HG02885 (cell line): ENCODE measurements at regions not wholly inside any gene's neighbourhood (a gene's known extent, or its start where the extent isn't known, plus 50 kb on each side); places are given as distances from the start of the nearest gene placed in this dataset.
A peak's percentile ranks its signal among the peaks of the same experiment; 100 is the strongest.
"Not testable (repeated sequence)": the region's sequence is repeated elsewhere in the genome, so short reads cannot be mapped to it uniquely, and the experiment has no call there.

ENCODE experiments used
- ATAC-seq: cut with Tn5 transposase; IDR thresholded peaks from one replicate; pipeline ENCODE4 v1.9.1; 2021; ENCODE audit warnings: mild to moderate bottlenecking; ENCODE audit not compliant: unreplicated experiment, poor library complexity

DNA sequence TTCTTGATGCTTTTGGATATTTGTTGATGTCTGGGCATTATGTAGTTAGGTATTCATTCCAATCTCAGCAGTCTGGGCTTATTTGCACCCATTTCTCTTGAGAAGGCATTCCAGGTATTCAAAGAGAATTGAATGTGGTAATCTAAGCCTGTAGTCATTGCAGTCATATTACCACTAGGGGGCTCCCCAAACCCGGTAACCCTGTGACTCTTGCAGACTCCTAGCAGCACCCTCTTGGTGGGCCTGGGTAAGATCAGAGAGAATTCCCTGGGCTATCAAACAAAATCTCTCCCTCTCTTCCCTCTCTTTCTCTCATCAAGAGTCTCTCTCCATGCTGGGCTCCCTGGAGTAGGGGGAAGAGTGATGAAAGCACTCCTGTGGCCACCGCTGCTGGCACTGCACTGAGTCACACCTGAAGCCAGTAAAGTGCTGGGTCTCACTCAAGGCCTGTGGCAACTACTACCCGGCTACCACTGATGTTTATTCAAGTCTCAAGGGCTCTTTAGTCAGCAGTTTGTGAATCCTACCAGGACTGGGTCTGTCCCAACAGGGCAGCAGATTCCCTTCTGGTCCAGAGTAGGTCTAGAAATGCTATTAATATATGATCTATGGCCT is 187.7 kb upstream of the NUDT10 start:
- ATAC-seq = peak; percentile 86

- ATAC-seq = no peak
Observed at GRCh38 chrX:51148848-51149247, 183.8 kb upstream of the NUDT10 start.

- no peak for ATAC-seq
Observed at GRCh38 chrX:51151734-51152133, 180.9 kb upstream of the NUDT10 start.

- ATAC-seq = no peak
Observed at GRCh38 chrX:51155157-51155556, 177.5 kb upstream of the NUDT10 start.

GRCh38 chrX:51155566-51155965 is 177.1 kb upstream of the NUDT10 start:
- ATAC-seq = no peak

GRCh38 chrX:51158231-51158630 is 174.4 kb upstream of the NUDT10 start:
- ATAC-seq = no peak

- not testable (repeated sequence) for ATAC-seq
Observed at GRCh38 chrX:51159378-51159777, 173.2 kb upstream of the NUDT10 start.

GRCh38 chrX:51163730-51164129 is 168.9 kb upstream of the NUDT10 start:
- no peak for ATAC-seq

DNA sequence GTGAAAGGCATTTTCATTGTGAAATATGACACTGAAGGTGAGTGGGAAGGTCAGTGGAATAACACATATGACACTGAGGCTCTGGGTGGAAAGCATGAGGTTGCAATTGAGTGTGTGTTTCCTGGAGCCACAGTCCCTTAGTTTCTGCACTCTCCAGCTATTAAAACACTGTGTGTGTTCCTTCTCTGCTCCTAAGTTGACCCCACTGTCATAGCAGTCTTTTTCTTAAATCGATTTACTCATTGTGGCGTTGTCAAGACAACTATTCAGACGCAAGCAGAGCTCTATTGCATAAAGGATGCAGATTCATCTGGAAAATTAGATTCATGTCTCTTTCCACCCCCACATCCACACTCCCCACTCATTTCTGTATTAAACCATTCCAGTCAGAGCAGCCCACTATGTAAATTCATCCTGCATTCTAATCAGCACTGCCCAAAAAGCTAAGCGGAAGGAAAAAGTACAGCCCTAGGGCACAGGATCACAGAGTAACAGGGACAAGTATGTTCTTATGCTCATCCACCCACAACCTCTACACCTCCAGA is 154.2 kb upstream of the NUDT10 start:
- ATAC-seq = not testable (repeated sequence)

DNA sequence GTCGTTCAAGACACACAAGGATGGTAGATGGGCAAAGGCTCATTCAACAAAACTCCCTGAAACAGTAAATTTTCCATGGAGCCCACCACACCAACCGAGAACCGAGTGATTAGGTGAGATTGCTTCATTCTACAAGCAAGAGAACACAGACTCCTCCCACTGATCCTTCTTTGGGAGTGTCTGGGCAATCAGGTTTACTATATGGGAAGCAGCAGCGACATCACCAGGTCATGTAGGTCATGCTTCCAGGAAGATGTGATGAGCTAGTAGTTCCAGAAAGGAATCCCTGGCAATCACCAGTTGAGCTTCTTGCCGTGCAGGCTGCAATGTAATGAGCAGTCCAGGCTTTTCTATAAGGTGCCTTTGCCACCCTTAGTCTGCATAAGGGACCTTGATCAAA is 152.8 kb upstream of the NUDT10 start:
- not testable (repeated sequence) for ATAC-seq

DNA sequence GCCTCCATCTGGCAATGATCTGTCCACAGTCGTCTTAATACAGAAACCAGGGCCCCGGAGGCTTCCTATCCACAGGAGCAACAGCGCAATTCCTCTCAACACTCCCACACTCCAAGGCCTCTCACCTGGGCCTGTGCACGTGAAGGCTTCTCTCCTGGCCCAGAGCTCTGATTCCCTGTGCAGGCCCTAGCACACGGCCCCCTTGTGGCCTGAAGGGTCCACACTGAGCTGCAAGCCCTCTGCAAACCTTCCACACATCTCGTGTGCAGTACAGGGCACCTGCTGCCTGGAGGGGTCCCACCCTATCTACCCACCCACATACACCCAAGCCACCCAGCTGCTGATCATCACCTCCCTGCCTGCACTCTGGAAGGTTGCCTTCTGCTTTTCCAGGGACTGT is 150.1 kb upstream of the NUDT10 start:
- ATAC-seq = no peak

DNA sequence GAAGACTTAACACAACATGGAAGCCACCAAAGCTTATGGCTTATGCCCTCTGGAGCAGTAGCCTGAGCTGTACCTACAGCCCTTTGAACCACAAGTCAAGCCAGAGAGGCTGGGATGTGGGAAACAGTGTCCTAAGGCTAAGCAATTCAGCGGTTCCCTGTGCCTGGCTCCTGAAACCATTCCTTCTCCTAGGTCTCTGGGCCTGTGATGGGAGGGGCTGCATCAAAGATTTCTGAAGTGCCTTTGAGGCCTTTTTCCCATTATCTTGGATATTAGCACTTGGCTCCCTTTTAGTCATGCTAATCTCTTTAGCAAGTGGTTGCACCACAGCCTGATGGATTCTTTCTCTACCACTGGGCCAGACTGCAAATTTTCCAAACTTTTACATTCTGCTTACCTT is 140.5 kb upstream of the NUDT10 start:
- ATAC-seq = no peak

DNA sequence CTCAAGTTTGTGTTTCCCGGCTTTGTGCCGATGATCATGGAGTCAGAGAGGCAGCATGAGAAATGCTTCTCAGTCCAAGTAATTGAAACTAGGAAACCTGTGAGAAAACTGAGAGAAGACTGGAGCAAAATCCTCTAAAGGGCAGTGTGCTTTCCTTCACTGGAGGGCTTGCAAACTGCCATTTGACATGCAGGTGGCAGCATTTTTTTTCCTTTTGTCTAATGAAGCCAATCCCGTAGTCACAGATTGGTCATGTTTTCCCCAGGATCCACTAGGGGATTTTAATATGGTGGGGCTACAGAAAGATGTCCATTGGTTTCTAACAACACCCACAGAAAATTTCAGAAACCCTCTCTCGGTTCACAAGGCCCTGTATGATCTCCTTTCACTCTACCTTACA is 117.4 kb upstream of the NUDT10 start:
- ATAC-seq = no peak

DNA sequence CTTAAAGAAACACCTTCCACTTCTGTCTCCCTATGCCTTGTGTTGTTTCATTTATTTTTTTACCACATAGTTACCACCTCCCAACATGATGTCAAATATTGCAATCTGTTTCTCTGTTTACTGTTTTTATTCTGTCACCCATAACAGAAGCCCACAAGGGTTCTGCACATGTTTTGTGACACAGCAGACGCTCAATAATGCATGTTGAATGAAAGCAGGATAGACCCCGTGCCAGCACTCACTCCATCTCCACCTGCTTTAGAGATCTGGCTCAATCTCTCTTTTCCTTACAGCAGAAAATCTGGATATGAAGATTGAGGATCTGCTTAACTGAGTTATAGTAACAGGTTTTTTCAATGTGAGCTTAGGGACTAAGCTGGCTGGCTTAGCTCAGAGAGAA is 116.8 kb upstream of the NUDT10 start:
- ATAC-seq = no peak

- ATAC-seq = no peak
Observed at GRCh38 chrX:51242212-51242611, 90.4 kb upstream of the NUDT10 start.

DNA sequence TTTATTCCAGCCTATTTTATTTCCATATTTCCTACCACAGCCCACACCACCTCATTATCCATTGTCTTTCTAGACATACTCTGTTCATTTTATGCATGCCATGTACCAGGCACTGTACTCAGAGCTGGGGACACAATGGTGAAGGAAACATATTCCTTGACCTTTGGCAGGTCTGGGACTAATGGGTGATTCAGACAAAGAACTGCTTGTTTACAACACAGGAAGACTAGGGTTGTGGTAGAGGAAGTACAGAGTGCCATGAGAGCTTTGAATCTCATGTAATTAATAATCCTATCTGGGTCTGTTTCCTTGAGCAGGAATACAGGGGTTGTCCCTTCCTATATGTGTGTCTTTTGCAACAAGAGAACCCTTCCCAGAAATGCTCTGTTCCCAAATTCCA is 75.1 kb upstream of the NUDT10 start:
- no peak for ATAC-seq

DNA sequence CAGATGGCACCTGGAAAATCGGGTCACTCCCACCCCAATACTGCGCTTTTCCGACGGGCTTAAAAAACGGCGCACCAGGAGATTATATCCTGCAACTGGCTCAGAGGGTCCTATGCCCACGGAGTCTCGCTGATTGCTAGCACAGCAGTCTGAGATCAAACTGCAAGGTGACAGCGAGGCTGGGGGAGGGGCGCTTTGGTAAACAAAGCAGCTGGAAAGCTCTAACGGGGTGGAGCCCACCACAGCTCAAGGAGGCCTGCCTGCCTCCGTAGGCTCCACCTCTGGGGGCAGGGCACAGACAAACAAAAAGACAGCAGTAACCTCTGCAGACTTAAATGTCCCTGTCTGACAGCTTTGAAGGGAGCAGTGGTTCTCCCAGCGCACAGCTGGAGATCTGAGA is 70.4 kb upstream of the NUDT10 start:
- not testable (repeated sequence) for ATAC-seq

- ATAC-seq = no peak
Observed at GRCh38 chrX:51272638-51273037, 60.0 kb upstream of the NUDT10 start.

- no peak for ATAC-seq
Observed at GRCh38 chrX:51281758-51282318, 50.8 kb upstream of the NUDT10 start.
